ENCODE measurements at regions not wholly inside any gene's neighbourhood (a gene's known extent, or its start where the extent isn't known, plus 50 kb on each side); places are given as distances from the start of the nearest gene placed in this dataset.

- no peak for DNase-seq (ENCODE audit: low spot score)
Measured at GRCh38 chr18:55880617-55881016, 292.6 kb upstream of the TCF4 start.

- no peak for DNase-seq (ENCODE audit: low spot score)
Measured at GRCh38 chr18:55879331-55879730, 291.3 kb upstream of the TCF4 start.

- DNase-seq (ENCODE audit: low spot score): no peak
Measured at GRCh38 chr18:55878224-55878623, 290.2 kb upstream of the TCF4 start.

- no peak for DNase-seq (ENCODE audit: low spot score)
Measured at GRCh38 chr18:55877321-55877720, 289.3 kb upstream of the TCF4 start.

GRCh38 chr18:55876254-55876653 lies 288.3 kb upstream of the TCF4 start:
- no peak for DNase-seq (ENCODE audit: low spot score)

- DNase-seq (ENCODE audit: low spot score): no peak
Measured at GRCh38 chr18:55875371-55875901, 287.4 kb upstream of the TCF4 start.

GRCh38 chr18:55869556-55870501 lies 281.8 kb upstream of the TCF4 start:
- DNase-seq (ENCODE audit: low spot score): no peak

GRCh38 chr18:55868909-55869308 lies 280.9 kb upstream of the TCF4 start:
- DNase-seq (ENCODE audit: low spot score): no peak

GRCh38 chr18:55866886-55867285 lies 278.9 kb upstream of the TCF4 start:
- DNase-seq (ENCODE audit: low spot score): no peak

- no peak for DNase-seq (ENCODE audit: low spot score)
Measured at GRCh38 chr18:55866006-55866405, 278.0 kb upstream of the TCF4 start.

GRCh38 chr18:55864281-55864680 lies 276.3 kb upstream of the TCF4 start:
- no peak for DNase-seq (ENCODE audit: low spot score)

GRCh38 chr18:55863876-55864275 lies 275.9 kb upstream of the TCF4 start:
- DNase-seq (ENCODE audit: low spot score): no peak

GRCh38 chr18:55863391-55863706 lies 275.4 kb upstream of the TCF4 start:
- no peak for DNase-seq (ENCODE audit: low spot score)

GRCh38 chr18:55862693-55863390 lies 274.9 kb upstream of the TCF4 start:
- no peak for DNase-seq (ENCODE audit: low spot score)

- no peak for DNase-seq (ENCODE audit: low spot score)
Measured at GRCh38 chr18:55861266-55861665, 273.3 kb upstream of the TCF4 start.

- DNase-seq (ENCODE audit: low spot score): no peak
Measured at GRCh38 chr18:55858661-55859515, 270.9 kb upstream of the TCF4 start.

GRCh38 chr18:55857956-55858355 lies 270.0 kb upstream of the TCF4 start:
- no peak for DNase-seq (ENCODE audit: low spot score)

- no peak for DNase-seq (ENCODE audit: low spot score)
Measured at GRCh38 chr18:55857409-55857808, 269.4 kb upstream of the TCF4 start.

GRCh38 chr18:55856679-55857078 lies 268.7 kb upstream of the TCF4 start:
- no peak for DNase-seq (ENCODE audit: low spot score)

- DNase-seq (ENCODE audit: low spot score): no peak
Measured at GRCh38 chr18:55856229-55856628, 268.2 kb upstream of the TCF4 start.

GRCh38 chr18:55853268-55853667 lies 265.3 kb upstream of the TCF4 start:
- no peak for DNase-seq (ENCODE audit: low spot score)

GRCh38 chr18:55850904-55851303 lies 262.9 kb upstream of the TCF4 start:
- no peak for DNase-seq (ENCODE audit: low spot score)
